Loucy (cell line): ENCODE measurements at regions not wholly inside any gene's neighbourhood (a gene's known extent, or its start where the extent isn't known, plus 50 kb on each side); places are given as distances from the start of the nearest gene placed in this dataset.

Source experiments
- CTCF ChIP-seq: fragments of 200-600 bp; sonication (generic); conservative IDR thresholded peaks from 2 replicates; pipeline ENCODE4 v1.5.1; 2014; ENCODE audit warnings: mild to moderate bottlenecking, antibody characterized with exemption, low read length
- EZH2phosphoT487 ChIP-seq: fragments of 200-600 bp; IDR thresholded peaks from 2 replicates; pipeline ENCODE4 v1.6.1; 2018; ENCODE audit warnings: antibody characterized with exemption, mild to moderate bottlenecking, moderate library complexity, borderline replicate concordance

GRCh38 chr10:9060314-9060713, 1005.8 kb downstream of the GATA3 start:
- TF ChIP-seq CTCF (no peak), EZH2phosphoT487 (no peak)
